ENCODE measurements at regions not wholly inside any gene's neighbourhood (a gene's known extent, or its start where the extent isn't known, plus 50 kb on each side); places are given as distances from the start of the nearest gene placed in this dataset.

GRCh38 chr7:35365523-35365922 lies 111.6 kb upstream of the TBX20 start:
- TF ChIP-seq EP300 (IDR thresholded peaks at IDR 0.05; ENCODE audit: borderline replicate concordance) (no peak), FOXM1 (IDR thresholded peaks at IDR 0.05; ENCODE audit: borderline replicate concordance, low read depth) (no peak), TCF12 (IDR thresholded peaks at IDR 0.05; ENCODE audit: low read depth) (no peak), TEAD4 (IDR thresholded peaks at IDR 0.05) (no peak), NFIC (IDR thresholded peaks at IDR 0.05) (no peak), MAX (IDR thresholded peaks at IDR 0.05) (no peak), CEBPB (IDR thresholded peaks at IDR 0.05) (no peak), RAD21 (IDR thresholded peaks at IDR 0.05; ENCODE audit: low read depth) (no peak), CREB1 (IDR thresholded peaks at IDR 0.05; ENCODE audit: low read depth) (no peak), TAF1 (IDR thresholded peaks at IDR 0.05; ENCODE audit: low read depth) (no peak), ZBTB7A (IDR thresholded peaks at IDR 0.05; ENCODE audit: low read depth) (no peak), YY1 (IDR thresholded peaks at IDR 0.05; ENCODE audit: low read depth) (no peak), EGR1 (IDR thresholded peaks at IDR 0.05) (no peak)
- TF ChIP-seq, protein P1, sequence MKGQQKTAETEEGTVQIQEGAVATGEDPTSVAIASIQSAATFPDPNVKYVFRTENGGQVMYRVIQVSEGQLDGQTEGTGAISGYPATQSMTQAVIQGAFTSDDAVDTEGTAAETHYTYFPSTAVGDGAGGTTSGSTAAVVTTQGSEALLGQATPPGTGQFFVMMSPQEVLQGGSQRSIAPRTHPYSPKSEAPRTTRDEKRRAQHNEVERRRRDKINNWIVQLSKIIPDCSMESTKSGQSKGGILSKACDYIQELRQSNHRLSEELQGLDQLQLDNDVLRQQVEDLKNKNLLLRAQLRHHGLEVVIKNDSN (IDR thresholded peaks at IDR 0.05), result no peak
- TF ChIP-seq, protein P2, sequence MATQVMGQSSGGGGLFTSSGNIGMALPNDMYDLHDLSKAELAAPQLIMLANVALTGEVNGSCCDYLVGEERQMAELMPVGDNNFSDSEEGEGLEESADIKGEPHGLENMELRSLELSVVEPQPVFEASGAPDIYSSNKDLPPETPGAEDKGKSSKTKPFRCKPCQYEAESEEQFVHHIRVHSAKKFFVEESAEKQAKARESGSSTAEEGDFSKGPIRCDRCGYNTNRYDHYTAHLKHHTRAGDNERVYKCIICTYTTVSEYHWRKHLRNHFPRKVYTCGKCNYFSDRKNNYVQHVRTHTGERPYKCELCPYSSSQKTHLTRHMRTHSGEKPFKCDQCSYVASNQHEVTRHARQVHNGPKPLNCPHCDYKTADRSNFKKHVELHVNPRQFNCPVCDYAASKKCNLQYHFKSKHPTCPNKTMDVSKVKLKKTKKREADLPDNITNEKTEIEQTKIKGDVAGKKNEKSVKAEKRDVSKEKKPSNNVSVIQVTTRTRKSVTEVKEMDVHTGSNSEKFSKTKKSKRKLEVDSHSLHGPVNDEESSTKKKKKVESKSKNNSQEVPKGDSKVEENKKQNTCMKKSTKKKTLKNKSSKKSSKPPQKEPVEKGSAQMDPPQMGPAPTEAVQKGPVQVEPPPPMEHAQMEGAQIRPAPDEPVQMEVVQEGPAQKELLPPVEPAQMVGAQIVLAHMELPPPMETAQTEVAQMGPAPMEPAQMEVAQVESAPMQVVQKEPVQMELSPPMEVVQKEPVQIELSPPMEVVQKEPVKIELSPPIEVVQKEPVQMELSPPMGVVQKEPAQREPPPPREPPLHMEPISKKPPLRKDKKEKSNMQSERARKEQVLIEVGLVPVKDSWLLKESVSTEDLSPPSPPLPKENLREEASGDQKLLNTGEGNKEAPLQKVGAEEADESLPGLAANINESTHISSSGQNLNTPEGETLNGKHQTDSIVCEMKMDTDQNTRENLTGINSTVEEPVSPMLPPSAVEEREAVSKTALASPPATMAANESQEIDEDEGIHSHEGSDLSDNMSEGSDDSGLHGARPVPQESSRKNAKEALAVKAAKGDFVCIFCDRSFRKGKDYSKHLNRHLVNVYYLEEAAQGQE (IDR thresholded peaks at IDR 0.05; ENCODE audit: low read depth), result no peak

DNA sequence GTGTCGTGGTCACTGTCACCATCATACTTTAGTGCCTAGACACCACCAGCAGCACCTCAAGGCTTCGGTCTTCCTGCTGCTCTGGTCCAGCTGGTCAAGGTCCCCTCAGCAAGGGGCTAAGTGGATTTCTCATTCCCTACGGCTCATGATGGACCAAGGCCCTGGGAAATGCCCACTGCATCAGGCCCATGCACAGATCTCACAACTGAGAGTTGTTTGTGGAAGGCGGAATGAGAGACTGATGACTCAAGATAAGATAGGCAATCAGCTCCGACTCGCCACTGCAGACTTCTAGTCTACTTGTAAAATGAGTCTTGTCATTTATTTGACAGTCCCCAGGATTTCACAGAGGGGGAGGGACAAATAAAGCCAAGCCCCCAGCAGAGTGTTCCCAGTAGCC lies 108.4 kb upstream of the TBX20 start:
- TF ChIP-seq MAX (IDR thresholded peaks at IDR 0.05) (no peak), EP300 (IDR thresholded peaks at IDR 0.05; ENCODE audit: borderline replicate concordance) (no peak), EGR1 (IDR thresholded peaks at IDR 0.05) (no peak)

DNA sequence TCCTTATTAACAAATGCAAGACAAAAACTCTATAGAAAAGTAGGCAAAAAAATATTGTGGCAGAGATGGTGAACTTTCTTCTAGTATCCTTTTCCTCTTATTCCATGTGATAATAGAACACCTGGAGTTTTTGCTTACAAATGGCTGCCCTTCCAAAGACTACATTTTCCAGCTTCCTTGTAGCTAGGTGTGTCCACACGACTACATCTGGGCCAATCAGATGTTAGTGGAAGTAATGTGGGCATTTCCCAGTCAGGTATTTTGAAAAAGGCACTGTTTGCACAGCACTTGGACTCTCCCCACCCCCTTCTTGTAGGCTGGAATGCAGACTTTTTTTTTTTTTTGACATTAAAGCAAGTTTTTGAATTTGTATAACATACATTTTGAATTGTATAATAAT lies 105.5 kb upstream of the TBX20 start:
- TF ChIP-seq CEBPB (IDR thresholded peaks at IDR 0.05) (no peak), YY1 (IDR thresholded peaks at IDR 0.05; ENCODE audit: low read depth) (peak; percentile 60)

DNA sequence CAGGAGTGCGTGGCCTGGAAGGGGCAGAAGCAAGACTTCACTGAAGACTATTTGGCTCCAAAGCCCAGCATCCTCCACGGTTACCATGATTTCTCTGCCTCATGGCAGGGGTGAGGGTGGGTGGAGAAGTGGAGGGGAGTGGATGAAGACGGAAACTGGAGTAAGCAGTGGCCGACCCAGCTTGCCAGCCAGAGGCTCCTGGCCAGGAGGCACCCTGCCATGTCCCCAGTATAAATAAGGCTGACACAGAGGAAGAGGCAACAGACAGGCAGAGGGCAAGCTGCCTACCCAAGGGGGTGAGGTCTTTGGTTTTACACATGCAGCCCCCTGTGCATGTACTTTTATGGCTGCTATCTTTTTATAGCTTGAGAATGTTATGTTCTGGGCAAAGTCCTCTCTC lies 102.6 kb upstream of the TBX20 start:
- no peak for TF ChIP-seq TCF12 (IDR thresholded peaks at IDR 0.05; ENCODE audit: low read depth)
- TF ChIP-seq, protein P1 (IDR thresholded peaks at IDR 0.05), result no peak
- TF ChIP-seq EP300 (IDR thresholded peaks at IDR 0.05; ENCODE audit: borderline replicate concordance), result no peak
- TF ChIP-seq TEAD4 (IDR thresholded peaks at IDR 0.05), result no peak
- no peak for TF ChIP-seq EGR1 (IDR thresholded peaks at IDR 0.05)
- no peak for TF ChIP-seq CREB1 (IDR thresholded peaks at IDR 0.05; ENCODE audit: low read depth)
- no peak for TF ChIP-seq RAD21 (IDR thresholded peaks at IDR 0.05; ENCODE audit: low read depth)
- no peak for TF ChIP-seq CEBPB (IDR thresholded peaks at IDR 0.05)
- TF ChIP-seq, protein P2 (IDR thresholded peaks at IDR 0.05; ENCODE audit: low read depth), result no peak
- no peak for TF ChIP-seq YY1 (IDR thresholded peaks at IDR 0.05; ENCODE audit: low read depth)
- no peak for TF ChIP-seq ZBTB7A (IDR thresholded peaks at IDR 0.05; ENCODE audit: low read depth)
- no peak for TF ChIP-seq TAF1 (IDR thresholded peaks at IDR 0.05; ENCODE audit: low read depth)
- TF ChIP-seq FOXM1 (IDR thresholded peaks at IDR 0.05; ENCODE audit: borderline replicate concordance, low read depth), result no peak
- TF ChIP-seq NFIC (IDR thresholded peaks at IDR 0.05), result no peak
- TF ChIP-seq MAX (IDR thresholded peaks at IDR 0.05), result no peak

- TF ChIP-seq MAX (IDR thresholded peaks at IDR 0.05) (no peak), FOXM1 (IDR thresholded peaks at IDR 0.05; ENCODE audit: borderline replicate concordance, low read depth) (no peak), YY1 (IDR thresholded peaks at IDR 0.05; ENCODE audit: low read depth) (no peak), TAF1 (IDR thresholded peaks at IDR 0.05; ENCODE audit: low read depth) (no peak)
- TF ChIP-seq, protein P2 (IDR thresholded peaks at IDR 0.05; ENCODE audit: low read depth), result no peak
These were observed 102.0 kb upstream of the TBX20 start for GRCh38 chr7:35355911-35356310.
